Tibial nerve (tissue), 4 donors: ENCODE measurements at regions not wholly inside any gene's neighbourhood (a gene's known extent, or its start where the extent isn't known, plus 50 kb on each side); places are given as distances from the start of the nearest gene placed in this dataset.

Experiments used
- DNase-seq, 2 donors: peaks; one replicate each; pipeline ENCODE4 v3.0.0-alpha.2; 2019; ENCODE audit warnings: low spot score in 2 of 2
- H3K27ac ChIP-seq, 4 donors: fragments of 200-600 bp; sonication (generic) in 3 of 4; one replicate each; pipeline ENCODE4 v1.5.1; 2017 to 2019; ENCODE audit warnings: mild to moderate bottlenecking in 1 of 4
- H3K27me3 ChIP-seq, 2 donors: fragments of 200-600 bp; sonication (generic) in 1 of 2; one replicate each; pipeline versions ENCODE4 v1.5.1 to v1.6.0; 2017 to 2019
- H3K36me3 ChIP-seq, 3 donors: fragments of 200-600 bp; sonication (generic); one replicate each; pipeline ENCODE4 v1.5.1; 2018 to 2019
- H3K4me1 ChIP-seq, 4 donors: fragments of 200-600 bp; sonication (generic) in 3 of 4; one replicate each; pipeline ENCODE4 v1.5.1; 2017 to 2019
- H3K4me3 ChIP-seq, 4 donors: fragments of 200-600 bp; sonication (generic) in 3 of 4; one replicate each; pipeline ENCODE4 v1.5.1; 2017 to 2019; ENCODE audit warnings: mild to moderate bottlenecking in 1 of 4, moderate library complexity in 1 of 4
- H3K9me3 ChIP-seq, 4 donors: fragments of 200-600 bp; sonication (generic) in 3 of 4; one replicate each; pipeline ENCODE4 v1.5.1; 2017 to 2019
- CTCF ChIP-seq, 5 experiments: fragments of 200-600 bp in 3 of 5; fragments of 450-650 bp in 2 of 5; sonication (generic) in 3 of 5; IDR thresholded peaks; one replicate each; pipeline ENCODE4 v1.5.1; 2016 to 2019; ENCODE audit warnings: antibody characterized with exemption in 5 of 5, mild to moderate bottlenecking in 3 of 5, moderate library complexity in 2 of 5
- EP300 ChIP-seq, 2 donors: sonication (generic); formaldehyde crosslinking; IDR thresholded peaks; one replicate each; pipeline ENCODE4 v1.6.1; 2017; ENCODE audit warnings: antibody characterized with exemption in 2 of 2, mild to moderate bottlenecking in 1 of 2
- POLR2A ChIP-seq, 2 donors: fragments of 450-650 bp; IDR thresholded peaks; one replicate each; pipeline ENCODE4 v1.6.1; 2017; ENCODE audit warnings: antibody characterized with exemption in 2 of 2, mild to moderate bottlenecking in 2 of 2, moderate library complexity in 2 of 2
- WGBS, 2 donors: methylation state at CpG; one replicate each; pipeline ENCODE4 v1.1.5; 2018; 5-methylcytosine and 5-hydroxymethylcytosine counted together

- DNase-seq, result no peak
- Histone ChIP-seq H3K4me1 (no peaks in the 10 kb centered on the region), H3K27ac (no peak overlapping the region), H3K27me3 (no peaks in the 10 kb centered on the region), H3K36me3 (no peaks in the 10 kb centered on the region), H3K4me3 (no peak overlapping the region), H3K9me3 (peaks cover 0 to 15% (median 2%) of the 10 kb centered on the region in 4 donors)
- 75 to 82% methylated on average over 1 of the region's 1 CpG for WGBS, 2 donors
- TF ChIP-seq CTCF (IDR thresholded peaks at IDR 0.05), result no peak
- TF ChIP-seq EP300 (IDR thresholded peaks at IDR 0.05), result no peak
- no peak for TF ChIP-seq POLR2A (IDR thresholded peaks at IDR 0.05)
Measured at GRCh38 chr9:108041551-108041950, 552.0 kb upstream of the KLF4 start.

GRCh38 chr9:108040783-108041182 lies 551.2 kb upstream of the KLF4 start:
- Histone ChIP-seq H3K4me3 (no peak overlapping the region), H3K27me3 (no peaks in the 10 kb centered on the region), H3K9me3 (peaks cover 0 to 15% (median 2%) of the 10 kb centered on the region in 4 donors), H3K4me1 (peaks cover 0 to 3% (median 0%) of the 10 kb centered on the region in 4 donors), H3K27ac (no peak overlapping the region), H3K36me3 (no peaks in the 10 kb centered on the region)
- WGBS, 2 donors, result 94 to 100% methylated on average over 1 of the region's 1 CpG
- no peak for TF ChIP-seq CTCF (IDR thresholded peaks at IDR 0.05)
- TF ChIP-seq POLR2A (IDR thresholded peaks at IDR 0.05), result no peak
- no peak for TF ChIP-seq EP300 (IDR thresholded peaks at IDR 0.05)
- no peak for DNase-seq

- TF ChIP-seq POLR2A (IDR thresholded peaks at IDR 0.05) (no peak), EP300 (IDR thresholded peaks at IDR 0.05) (no peak), CTCF (IDR thresholded peaks at IDR 0.05) (no peak)
- Histone ChIP-seq H3K9me3 (peaks cover 0 to 15% (median 2%) of the 10 kb centered on the region in 4 donors), H3K27me3 (no peaks in the 10 kb centered on the region), H3K36me3 (no peaks in the 10 kb centered on the region), H3K27ac (no peak overlapping the region), H3K4me3 (no peak overlapping the region), H3K4me1 (peaks cover 0 to 14% (median 0%) of the 10 kb centered on the region in 4 donors)
- WGBS, 2 donors, result 100% methylated on average over 1 of the region's 1 CpG
- DNase-seq, result no peak
Measured at GRCh38 chr9:108039493-108039892, 549.9 kb upstream of the KLF4 start.

GRCh38 chr9:108039012-108039411 lies 549.4 kb upstream of the KLF4 start:
- no peak for TF ChIP-seq POLR2A (IDR thresholded peaks at IDR 0.05)
- TF ChIP-seq EP300 (IDR thresholded peaks at IDR 0.05), result no peak
- no peak for TF ChIP-seq CTCF (IDR thresholded peaks at IDR 0.05)
- no peak overlapping the region for H3K27ac ChIP-seq
- no peaks in the 10 kb centered on the region for H3K36me3 ChIP-seq
- H3K4me1 ChIP-seq, result peaks cover 0 to 14% (median 0%) of the 10 kb centered on the region in 4 donors
- DNase-seq, result no peak
- peaks cover 0 to 13% (median 2%) of the 10 kb centered on the region in 4 donors for H3K9me3 ChIP-seq
- no peaks in the 10 kb centered on the region for H3K27me3 ChIP-seq
- H3K4me3 ChIP-seq, result no peak overlapping the region
- WGBS, 2 donors, result 95 to 97% methylated on average over 1 of the region's 1 CpG

- TF ChIP-seq POLR2A (IDR thresholded peaks at IDR 0.05) (no peak), CTCF (IDR thresholded peaks at IDR 0.05) (no peak), EP300 (IDR thresholded peaks at IDR 0.05) (no peak)
Measured at GRCh38 chr9:108035487-108035886, 545.9 kb upstream of the KLF4 start.

More at GRCh38 chr9:108035487-108035886, 545.9 kb upstream of the KLF4 start:
- no peak overlapping the region for H3K27ac ChIP-seq
- peaks cover 0 to 5% (median 0%) of the 10 kb centered on the region in 4 donors for H3K9me3 ChIP-seq
- 74 to 78% methylated on average over 1 of the region's 1 CpG for WGBS, 2 donors
- H3K27me3 ChIP-seq, result no peaks in the 10 kb centered on the region
- H3K4me3 ChIP-seq, result no peak overlapping the region
- H3K36me3 ChIP-seq, result no peaks in the 10 kb centered on the region
- peaks cover 0 to 14% (median 0%) of the 10 kb centered on the region in 4 donors for H3K4me1 ChIP-seq
- DNase-seq, result no peak
